HPDE6-E6E7 (cell line): ENCODE measurements at regions not wholly inside any gene's neighbourhood (a gene's known extent, or its start where the extent isn't known, plus 50 kb on each side); places are given as distances from the start of the nearest gene placed in this dataset.

ENCODE experiments used
- DNase-seq: peaks from one replicate; pipeline ENCODE4 v3.0.0; 2011; ENCODE audit warnings: missing footprints; ENCODE audit errors: extremely low spot score

DNA sequence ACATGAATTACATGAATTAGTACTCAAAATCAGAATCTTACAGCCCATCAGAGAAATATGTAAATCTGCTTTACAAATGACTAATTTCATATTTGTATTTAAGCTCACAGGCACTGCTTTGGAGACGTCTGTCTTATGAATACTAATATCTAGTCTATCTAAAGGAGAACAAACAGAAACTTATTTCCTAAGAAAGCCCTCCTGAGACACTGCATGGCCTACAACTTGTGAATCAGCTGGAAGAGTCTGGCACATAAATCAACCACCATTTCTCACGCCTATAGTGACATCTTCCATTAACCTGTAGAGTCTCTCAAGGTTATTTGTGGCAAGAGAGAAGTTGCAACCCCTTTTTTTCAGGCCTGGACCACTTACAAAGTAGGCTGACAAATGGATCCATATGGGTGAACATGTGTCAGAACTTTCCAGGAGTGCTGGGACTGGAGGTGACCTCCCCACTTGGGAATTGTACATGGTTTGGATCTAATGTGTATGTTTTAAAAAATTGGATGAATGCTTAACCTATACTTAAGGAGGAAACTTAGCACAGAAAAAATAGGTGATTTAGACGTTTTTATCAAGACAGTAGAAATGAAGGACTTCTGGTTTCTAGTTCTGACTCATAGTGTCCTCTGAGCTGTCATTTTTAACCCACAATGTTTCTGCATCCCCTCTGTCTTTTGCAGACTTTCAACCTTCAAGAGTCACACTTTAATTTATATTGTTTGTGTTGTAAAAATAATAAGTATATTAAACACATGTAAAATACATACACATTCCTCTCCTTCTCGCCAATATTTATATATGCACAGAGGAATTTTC is 83.2 kb upstream of the ARHGAP24 start:
- DNase-seq = no peak

DNA sequence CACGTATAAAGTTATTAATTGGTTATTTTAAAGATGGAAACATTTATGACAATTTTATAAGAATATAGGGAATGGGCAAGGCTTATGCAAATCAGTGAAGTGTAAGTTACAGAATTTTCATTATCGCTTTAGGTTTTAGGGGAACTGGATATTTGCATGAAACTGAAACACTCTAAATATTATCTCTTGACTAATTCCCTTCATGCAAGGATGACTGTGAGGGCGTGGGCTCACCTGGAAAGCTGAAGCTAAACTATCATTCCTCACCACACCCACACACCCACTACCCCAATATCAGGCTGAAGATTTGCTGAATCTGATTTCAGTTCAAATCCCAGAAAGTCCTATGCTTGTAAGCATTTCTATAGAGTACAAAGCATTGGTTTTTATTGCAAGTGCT is 81.7 kb upstream of the ARHGAP24 start:
- no peak for DNase-seq

DNA sequence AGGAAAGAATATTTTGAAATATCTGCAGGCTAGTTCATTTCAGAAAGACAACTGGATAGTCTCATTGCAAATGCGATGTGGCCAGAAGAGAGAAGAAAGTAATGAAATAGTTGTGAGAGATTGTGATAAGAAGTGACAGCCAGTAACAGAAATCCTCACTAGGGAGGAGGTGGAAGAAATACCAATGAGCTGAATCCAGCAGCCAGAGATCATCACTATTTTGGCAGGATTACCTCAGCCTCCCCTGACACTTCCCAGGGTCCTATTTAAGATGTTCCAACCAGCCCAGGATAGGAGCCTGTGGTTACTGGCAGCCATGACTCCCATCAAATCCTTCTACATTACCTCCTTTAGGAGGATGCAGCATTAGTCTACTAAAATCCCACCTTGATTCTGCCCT is 76.7 kb upstream of the ARHGAP24 start:
- DNase-seq = no peak

- no peak for DNase-seq
Observed at GRCh38 chr4:85399270-85399669, 75.7 kb upstream of the ARHGAP24 start.

DNA sequence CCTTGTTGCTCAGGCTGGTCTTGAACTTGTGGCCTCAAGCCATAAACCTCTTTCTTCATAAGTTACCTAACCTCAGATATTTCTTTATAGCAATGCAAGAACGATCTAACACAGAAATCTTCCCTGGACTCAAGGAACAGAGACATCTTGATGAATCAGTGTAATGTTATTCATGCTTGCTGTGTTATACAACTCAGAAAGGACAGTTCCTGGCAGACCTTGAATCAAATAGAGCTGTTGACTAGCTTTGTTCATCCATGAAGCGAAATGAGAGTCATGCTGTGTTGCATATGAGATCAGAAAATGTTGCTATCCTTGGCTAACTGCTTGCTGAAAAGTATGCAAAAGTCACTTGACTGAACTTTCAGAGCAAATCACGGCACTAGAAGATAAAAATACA is 72.6 kb upstream of the ARHGAP24 start:
- DNase-seq = no peak

DNA sequence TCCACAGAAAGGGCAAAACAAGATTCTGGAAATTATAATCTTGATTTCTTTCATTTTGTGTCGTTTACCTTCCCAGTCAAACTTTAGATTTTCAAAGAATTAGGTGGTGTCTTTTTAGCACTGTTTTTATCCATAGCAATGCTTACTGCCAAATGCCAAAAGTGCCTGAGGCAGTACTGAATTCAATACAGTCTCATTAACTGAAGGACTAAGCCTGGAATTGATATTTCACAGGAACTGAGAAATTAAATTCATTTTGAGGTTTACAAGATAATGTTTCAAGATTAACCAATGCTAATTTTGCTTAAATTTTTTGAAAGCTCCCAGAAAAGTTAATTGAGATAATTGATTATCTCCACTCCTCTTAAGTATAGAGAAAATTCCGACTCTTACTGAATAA is 68.8 kb upstream of the ARHGAP24 start:
- DNase-seq = no peak

DNA sequence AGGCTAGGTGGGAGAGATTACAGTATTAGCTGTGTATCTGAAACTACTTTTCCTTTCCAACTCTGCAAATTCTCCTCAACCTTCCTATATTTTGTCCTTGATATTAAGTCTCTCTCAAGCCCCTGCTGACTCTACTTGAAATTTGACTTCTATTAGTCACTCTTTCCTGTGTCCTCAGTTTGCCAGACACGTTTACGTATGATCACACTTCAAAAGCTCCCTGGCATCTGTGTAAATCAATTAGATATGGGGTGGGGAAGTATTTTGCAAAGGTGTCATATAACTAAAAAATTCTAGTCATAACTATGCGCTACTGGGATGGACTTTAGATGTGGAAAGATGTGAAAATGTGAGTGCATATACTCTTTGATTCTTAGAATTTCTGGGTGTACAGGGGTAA is 67.4 kb upstream of the ARHGAP24 start:
- no peak for DNase-seq

GRCh38 chr4:85408301-85408700 is 66.6 kb upstream of the ARHGAP24 start:
- no peak for DNase-seq

GRCh38 chr4:85409251-85409650 is 65.7 kb upstream of the ARHGAP24 start:
- no peak for DNase-seq

DNA sequence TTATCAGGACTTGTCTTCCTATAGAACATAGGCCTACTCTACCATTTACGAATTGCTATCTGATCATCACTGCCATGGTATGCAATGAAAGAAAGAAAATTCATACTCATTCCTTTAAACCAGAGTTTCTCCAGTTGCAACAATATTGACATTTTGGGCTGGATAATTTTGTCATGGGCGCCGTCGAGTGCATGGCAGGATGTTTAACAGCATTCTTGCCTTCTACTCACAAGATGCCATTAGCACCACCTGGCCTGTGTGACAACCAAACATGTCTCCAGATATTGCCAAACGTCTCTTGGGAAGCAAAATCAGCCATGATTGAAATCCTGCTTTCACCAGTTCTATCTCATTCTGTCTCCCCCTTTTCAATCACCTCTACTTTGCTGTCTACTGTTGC is 63.6 kb upstream of the ARHGAP24 start:
- DNase-seq = no peak

DNA sequence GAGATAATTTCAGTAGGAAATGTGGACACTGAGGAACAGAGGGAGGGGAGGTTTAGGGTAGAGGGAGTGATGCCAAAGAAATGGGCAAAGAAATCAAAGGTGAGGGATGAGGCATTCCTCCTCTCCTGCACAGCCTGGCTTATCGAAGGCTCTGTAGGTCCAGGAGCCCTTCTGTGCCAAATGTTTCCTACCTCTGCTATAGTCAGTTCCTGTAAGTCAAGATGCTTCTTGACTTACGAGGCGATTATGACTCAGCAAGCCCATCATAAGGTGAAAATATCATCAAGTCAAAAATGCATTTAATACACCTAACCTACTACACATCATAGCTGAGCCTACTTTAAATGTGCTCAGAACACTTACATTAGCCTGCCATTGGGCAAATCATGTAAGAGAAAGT is 60.0 kb upstream of the ARHGAP24 start:
- peak; percentile 17 for DNase-seq

GRCh38 chr4:85416094-85416493 is 58.9 kb upstream of the ARHGAP24 start:
- DNase-seq = no peak

GRCh38 chr4:85419103-85419502 is 55.8 kb upstream of the ARHGAP24 start:
- DNase-seq = no peak

DNA sequence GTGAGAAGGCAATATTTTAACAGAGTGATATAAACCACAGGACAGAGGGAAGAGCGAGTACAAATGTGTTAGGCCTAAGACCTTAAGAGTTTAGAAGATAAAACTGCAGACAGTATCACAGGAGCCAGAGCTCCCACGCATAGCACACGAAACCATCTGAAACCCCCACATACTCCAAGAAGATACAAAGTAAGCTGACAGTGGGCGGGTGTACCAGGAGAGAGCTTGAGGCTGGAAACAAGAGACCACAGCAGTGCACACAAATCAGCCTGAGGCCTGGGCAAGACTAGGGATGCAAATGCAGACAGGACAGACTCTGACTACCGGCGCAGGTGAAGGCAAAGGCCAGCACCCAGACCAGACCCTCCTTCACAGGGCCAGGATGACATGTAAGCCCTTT is 54.1 kb upstream of the ARHGAP24 start:
- no peak for DNase-seq

DNA sequence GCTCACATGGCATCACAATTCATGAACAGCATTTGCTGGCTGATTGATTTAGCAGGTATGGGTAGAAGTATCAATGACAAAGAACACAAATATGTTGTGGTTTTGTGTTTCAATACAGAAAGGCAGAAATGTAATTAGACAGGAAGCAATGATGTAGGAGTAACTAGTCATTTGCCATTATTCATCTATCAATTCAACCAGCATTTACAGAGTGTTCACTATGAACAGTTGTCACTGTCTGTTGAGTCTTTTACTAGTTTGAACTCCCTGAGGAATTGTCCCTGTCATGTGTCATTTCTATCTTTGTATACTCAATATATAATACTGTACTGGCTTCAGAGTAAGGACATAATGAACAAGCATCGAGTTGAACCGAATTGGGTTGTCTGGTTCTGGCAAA is 51.5 kb upstream of the ARHGAP24 start:
- peak; percentile 13 for DNase-seq
